ENCODE measurements at regions not wholly inside any gene's neighbourhood (a gene's known extent, or its start where the extent isn't known, plus 50 kb on each side); places are given as distances from the start of the nearest gene placed in this dataset.

DNA sequence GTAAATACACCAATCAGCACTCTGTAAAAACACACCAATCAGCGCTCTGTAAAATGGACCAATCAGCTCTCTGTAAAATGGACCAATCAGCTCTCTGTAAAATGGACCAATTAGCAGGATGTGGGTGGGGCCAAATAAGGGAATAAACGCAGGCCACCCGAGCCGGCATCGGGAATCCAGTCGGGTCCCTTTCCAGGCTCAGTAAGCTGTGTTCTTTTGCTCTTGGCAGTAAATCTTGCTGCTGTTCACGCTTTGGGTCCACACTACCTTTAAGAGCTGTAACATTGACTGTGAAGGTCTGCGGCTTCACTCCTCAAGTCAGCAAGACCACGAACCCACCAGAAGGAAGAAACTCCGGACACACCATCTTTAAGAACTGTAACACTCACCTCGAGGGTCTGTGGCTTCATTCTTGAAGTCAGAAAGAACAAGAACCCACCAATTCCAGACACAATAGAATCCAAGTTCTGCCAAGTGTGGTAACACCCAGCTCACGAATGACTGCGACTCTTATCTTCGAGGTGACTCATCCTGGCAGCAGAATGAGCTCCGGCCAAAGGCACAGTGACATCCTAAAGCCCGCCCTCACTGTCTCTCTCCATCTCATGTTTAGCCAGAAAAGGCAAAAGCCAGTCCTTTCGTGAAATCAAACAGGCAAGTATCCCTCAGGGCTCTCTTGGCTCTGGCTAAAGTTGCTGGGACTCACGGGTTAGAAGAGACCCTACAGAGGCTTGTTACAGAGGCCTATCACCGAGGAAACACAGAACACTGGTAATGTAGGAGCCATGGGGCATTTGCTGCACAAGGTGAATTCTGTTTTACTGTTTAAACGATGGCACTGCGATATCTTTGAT lies 155.2 kb downstream of the FAM43A start:
- Histone ChIP-seq H3K27ac (no peak overlapping the region), H3F3A (ENCODE audit: low read depth) (no peaks in the 10 kb centered on the region), H3K4me2 (no peak overlapping the region), H3K9ac (no peak overlapping the region), H4K20me1 (ENCODE audit: low read depth) (no peaks in the 10 kb centered on the region), H3K36me3 (no peaks in the 10 kb centered on the region), H3K27me3 (no peaks in the 10 kb centered on the region), H3K4me3 (no peak overlapping the region), H3K4me1 (no peaks in the 10 kb centered on the region), H2AFZ (replicated peaks) (no peak overlapping the region), H3K9me3 (ENCODE audit: low read depth) (no peaks in the 10 kb centered on the region), H3K79me2 (ENCODE audit: low read depth) (no peaks in the 10 kb centered on the region)
- no peak for DNase-seq (ENCODE audit: low spot score)
- Mint-ChIP-seq H3K4me1 (peaks cover 6% of the 10 kb centered on the region), H3K36me3 (peaks cover 2% of the 10 kb centered on the region), H3K27me3 (ENCODE audit: insufficient read depth, low read depth) (peaks cover 6% of the 10 kb centered on the region), H3K4me3 (no peak overlapping the region), H3K9me3 (no peaks in the 10 kb centered on the region), H3K27ac (no peak overlapping the region)
- TF ChIP-seq EZH2phosphoT487 (IDR thresholded peaks at IDR 0.05) (no peak), EZH2 (IDR thresholded peaks at IDR 0.05) (no peak), CTCF (IDR thresholded peaks at IDR 0.05) (no peak)

- Mint-ChIP-seq H3K36me3 (peaks cover 2% of the 10 kb centered on the region), H3K4me3 (no peak overlapping the region), H3K27ac (no peak overlapping the region), H3K9me3 (no peaks in the 10 kb centered on the region), H3K4me1 (peaks cover 6% of the 10 kb centered on the region), H3K27me3 (ENCODE audit: insufficient read depth, low read depth) (peaks cover 3% of the 10 kb centered on the region)
- Histone ChIP-seq H3K36me3 (no peaks in the 10 kb centered on the region), H3K9me3 (ENCODE audit: low read depth) (no peaks in the 10 kb centered on the region), H3K79me2 (ENCODE audit: low read depth) (no peaks in the 10 kb centered on the region), H3K4me1 (no peaks in the 10 kb centered on the region), H3F3A (ENCODE audit: low read depth) (no peaks in the 10 kb centered on the region), H3K27me3 (no peaks in the 10 kb centered on the region), H4K20me1 (ENCODE audit: low read depth) (no peaks in the 10 kb centered on the region), H2AFZ (replicated peaks) (no peak overlapping the region), H3K4me2 (no peak overlapping the region), H3K9ac (no peak overlapping the region), H3K27ac (no peak overlapping the region), H3K4me3 (no peak overlapping the region)
- DNase-seq (ENCODE audit: low spot score): no peak
- TF ChIP-seq EZH2 (IDR thresholded peaks at IDR 0.05): no peak
- TF ChIP-seq CTCF (IDR thresholded peaks at IDR 0.05): no peak
- TF ChIP-seq EZH2phosphoT487 (IDR thresholded peaks at IDR 0.05): no peak
These were observed 155.8 kb downstream of the FAM43A start for GRCh38 chr3:194841515-194841841.

GRCh38 chr3:194843556-194843955 lies 157.9 kb downstream of the FAM43A start:
- no peaks in the 10 kb centered on the region for H3F3A ChIP-seq (ENCODE audit: low read depth)
- no peak overlapping the region for H3K9ac ChIP-seq
- H2AFZ ChIP-seq (replicated peaks): no peak overlapping the region
- H3K4me3 Mint-ChIP-seq: no peak overlapping the region
- no peaks in the 10 kb centered on the region for H4K20me1 ChIP-seq (ENCODE audit: low read depth)
- H3K79me2 ChIP-seq (ENCODE audit: low read depth): no peaks in the 10 kb centered on the region
- no peaks in the 10 kb centered on the region for H3K4me1 ChIP-seq
- H3K36me3 ChIP-seq: no peaks in the 10 kb centered on the region
- H3K36me3 Mint-ChIP-seq: peaks cover 2% of the 10 kb centered on the region
- no peaks in the 10 kb centered on the region for H3K27me3 ChIP-seq
- no peak for DNase-seq (ENCODE audit: low spot score)
- H3K27ac ChIP-seq: no peak overlapping the region
- peak overlapping the region; percentile 11 for H3K27ac Mint-ChIP-seq
- TF ChIP-seq CTCF (IDR thresholded peaks at IDR 0.05): no peak
- no peak for TF ChIP-seq EZH2phosphoT487 (IDR thresholded peaks at IDR 0.05)
- TF ChIP-seq EZH2 (IDR thresholded peaks at IDR 0.05): no peak
- no peak overlapping the region for H3K4me3 ChIP-seq
- H3K27me3 Mint-ChIP-seq (ENCODE audit: insufficient read depth, low read depth): no peaks in the 10 kb centered on the region
- H3K4me2 ChIP-seq: no peak overlapping the region
- H3K9me3 Mint-ChIP-seq: peaks cover under 1% of the 10 kb centered on the region
- H3K9me3 ChIP-seq (ENCODE audit: low read depth): no peaks in the 10 kb centered on the region
- H3K4me1 Mint-ChIP-seq: no peaks in the 10 kb centered on the region
